GM18505 (cell line): ENCODE measurements at regions not wholly inside any gene's neighbourhood (a gene's known extent, or its start where the extent isn't known, plus 50 kb on each side); places are given as distances from the start of the nearest gene placed in this dataset.

Source experiments
- ATAC-seq: cut with Tn5 transposase; IDR thresholded peaks from one replicate; pipeline ENCODE4 v1.9.1; 2021; ENCODE audit not compliant: unreplicated experiment
- POLR2A ChIP-seq: IDR thresholded peaks from 4 replicates; pipeline ENCODE4 v1.6.1; 2011; ENCODE audit warnings: borderline replicate concordance; ENCODE audit not compliant: insufficient read depth, insufficient read length; ENCODE audit errors: extremely low read depth

- no peak for TF ChIP-seq POLR2A
- ATAC-seq = no peak
Observed at GRCh38 chr15:94064676-94065313, 166.6 kb upstream of the MCTP2 start.

GRCh38 chr15:94061041-94061440 is 170.3 kb upstream of the MCTP2 start:
- no peak for ATAC-seq
- no peak for TF ChIP-seq POLR2A

- no peak for ATAC-seq
- TF ChIP-seq POLR2A = no peak
Observed at GRCh38 chr15:94059013-94059587, 172.3 kb upstream of the MCTP2 start.

- TF ChIP-seq POLR2A = no peak
- ATAC-seq = no peak
Observed at GRCh38 chr15:94057305-94057704, 174.1 kb upstream of the MCTP2 start.

GRCh38 chr15:94056314-94056713 is 175.0 kb upstream of the MCTP2 start:
- no peak for ATAC-seq
- no peak for TF ChIP-seq POLR2A

GRCh38 chr15:94053626-94054025 is 177.7 kb upstream of the MCTP2 start:
- no peak for ATAC-seq
- TF ChIP-seq POLR2A = no peak

GRCh38 chr15:94052711-94053110 is 178.7 kb upstream of the MCTP2 start:
- no peak for TF ChIP-seq POLR2A
- no peak for ATAC-seq

GRCh38 chr15:94047566-94047965 is 183.8 kb upstream of the MCTP2 start:
- no peak for TF ChIP-seq POLR2A
- no peak for ATAC-seq

- no peak for ATAC-seq
- no peak for TF ChIP-seq POLR2A
Observed at GRCh38 chr15:94042180-94042928, 189.0 kb upstream of the MCTP2 start.

- ATAC-seq = no peak
- TF ChIP-seq POLR2A = no peak
Observed at GRCh38 chr15:94041746-94042145, 189.6 kb upstream of the MCTP2 start.

- ATAC-seq = no peak
- TF ChIP-seq POLR2A = no peak
Observed at GRCh38 chr15:94040541-94041248, 190.7 kb upstream of the MCTP2 start.

- no peak for ATAC-seq
Observed at GRCh38 chr15:94036156-94036555, 195.2 kb upstream of the MCTP2 start.

GRCh38 chr15:94033683-94034020 is 197.7 kb upstream of the MCTP2 start:
- no peak for TF ChIP-seq POLR2A
- ATAC-seq = no peak

More at GRCh38 chr15:94036156-94036555, 195.2 kb upstream of the MCTP2 start:
- no peak for TF ChIP-seq POLR2A
